ENCODE measurements at regions not wholly inside any gene's neighbourhood (a gene's known extent, or its start where the extent isn't known, plus 50 kb on each side); places are given as distances from the start of the nearest gene placed in this dataset.

GRCh38 chr12:24539646-24540045 is 409.3 kb downstream of the BCAT1 start:
- H3K36me3 Mint-ChIP-seq (ENCODE audit: insufficient read depth, unreplicated experiment), result no peaks in the 10 kb centered on the region
- CTCF ChIA-PET, result no interaction called here
- TF ChIP-seq CTCF (IDR thresholded peaks at IDR 0.05; ENCODE audit: unreplicated experiment), result no peak
- H3K27me3 Mint-ChIP-seq (ENCODE audit: unreplicated experiment), result no peaks in the 10 kb centered on the region
- no peak overlapping the region for H3K4me3 Mint-ChIP-seq (ENCODE audit: low read depth, unreplicated experiment)
- no peak for DNase-seq
- no TSS peak for BruUV-seq (replicated peaks)
- intact Hi-C loops (cut with micrococcal nuclease; ENCODE audit: unreplicated experiment), result no loop called here
- no peaks in the 10 kb centered on the region for H3K4me1 Mint-ChIP-seq (ENCODE audit: low read depth, unreplicated experiment)
- no peak overlapping the region for H3K27ac Mint-ChIP-seq (ENCODE audit: unreplicated experiment)
- H3K9me3 Mint-ChIP-seq (ENCODE audit: low read depth, unreplicated experiment), result peaks cover 2% of the 10 kb centered on the region

GRCh38 chr12:24537083-24537860 is 411.6 kb downstream of the BCAT1 start:
- no peaks in the 10 kb centered on the region for H3K4me1 Mint-ChIP-seq (ENCODE audit: low read depth, unreplicated experiment)
- H3K27ac Mint-ChIP-seq (ENCODE audit: unreplicated experiment), result no peak overlapping the region
- CTCF ChIA-PET, result no interaction called here
- H3K9me3 Mint-ChIP-seq (ENCODE audit: low read depth, unreplicated experiment), result peaks cover 2% of the 10 kb centered on the region
- TF ChIP-seq CTCF (IDR thresholded peaks at IDR 0.05; ENCODE audit: unreplicated experiment), result no peak
- H3K4me3 Mint-ChIP-seq (ENCODE audit: low read depth, unreplicated experiment), result no peak overlapping the region
- BruUV-seq (replicated peaks), result no TSS peak
- no peaks in the 10 kb centered on the region for H3K27me3 Mint-ChIP-seq (ENCODE audit: unreplicated experiment)
- no peaks in the 10 kb centered on the region for H3K36me3 Mint-ChIP-seq (ENCODE audit: insufficient read depth, unreplicated experiment)
- no peak for DNase-seq
- intact Hi-C loops (cut with micrococcal nuclease; ENCODE audit: unreplicated experiment), result no loop called here

- CTCF ChIA-PET, result interaction anchor here (0.7 kb wide), 1 partner anchor 1099 kb away, joined by 3 read pairs; no protein-coding TSS in a partner anchor
- no peak overlapping the region for H3K27ac Mint-ChIP-seq (ENCODE audit: unreplicated experiment)
- H3K4me3 Mint-ChIP-seq (ENCODE audit: low read depth, unreplicated experiment), result no peak overlapping the region
Observed at GRCh38 chr12:24535334-24536069, 413.4 kb downstream of the BCAT1 start.

GRCh38 chr12:24534622-24535021 is 414.3 kb downstream of the BCAT1 start:
- CTCF ChIA-PET, result interaction anchor here (0.5 kb wide), 1 partner anchor 594 kb away, joined by 3 read pairs; no protein-coding TSS in a partner anchor
- no peak overlapping the region for H3K4me3 Mint-ChIP-seq (ENCODE audit: low read depth, unreplicated experiment)
- H3K36me3 Mint-ChIP-seq (ENCODE audit: insufficient read depth, unreplicated experiment), result no peaks in the 10 kb centered on the region
- intact Hi-C loops (cut with micrococcal nuclease; ENCODE audit: unreplicated experiment), result no loop called here
- no peaks in the 10 kb centered on the region for H3K4me1 Mint-ChIP-seq (ENCODE audit: low read depth, unreplicated experiment)
- BruUV-seq (replicated peaks), result no TSS peak
- no peak overlapping the region for H3K27ac Mint-ChIP-seq (ENCODE audit: unreplicated experiment)
- DNase-seq, result no peak
- no peaks in the 10 kb centered on the region for H3K27me3 Mint-ChIP-seq (ENCODE audit: unreplicated experiment)
- H3K9me3 Mint-ChIP-seq (ENCODE audit: low read depth, unreplicated experiment), result peaks cover 2% of the 10 kb centered on the region
- TF ChIP-seq CTCF (IDR thresholded peaks at IDR 0.05; ENCODE audit: unreplicated experiment), result no peak

More at GRCh38 chr12:24535334-24536069, 413.4 kb downstream of the BCAT1 start:
- Mint-ChIP-seq H3K4me1 (ENCODE audit: low read depth, unreplicated experiment) (no peaks in the 10 kb centered on the region), H3K9me3 (ENCODE audit: low read depth, unreplicated experiment) (peaks cover 2% of the 10 kb centered on the region), H3K36me3 (ENCODE audit: insufficient read depth, unreplicated experiment) (no peaks in the 10 kb centered on the region), H3K27me3 (ENCODE audit: unreplicated experiment) (no peaks in the 10 kb centered on the region)
- DNase-seq, result no peak
- intact Hi-C loops (cut with micrococcal nuclease; ENCODE audit: unreplicated experiment), result no loop called here
- TF ChIP-seq CTCF (IDR thresholded peaks at IDR 0.05; ENCODE audit: unreplicated experiment), result no peak
- no TSS peak for BruUV-seq (replicated peaks)

All from Calu3 (cell line).